ENCODE measurements at regions not wholly inside any gene's neighbourhood (a gene's known extent, or its start where the extent isn't known, plus 50 kb on each side); places are given as distances from the start of the nearest gene placed in this dataset.

DNA sequence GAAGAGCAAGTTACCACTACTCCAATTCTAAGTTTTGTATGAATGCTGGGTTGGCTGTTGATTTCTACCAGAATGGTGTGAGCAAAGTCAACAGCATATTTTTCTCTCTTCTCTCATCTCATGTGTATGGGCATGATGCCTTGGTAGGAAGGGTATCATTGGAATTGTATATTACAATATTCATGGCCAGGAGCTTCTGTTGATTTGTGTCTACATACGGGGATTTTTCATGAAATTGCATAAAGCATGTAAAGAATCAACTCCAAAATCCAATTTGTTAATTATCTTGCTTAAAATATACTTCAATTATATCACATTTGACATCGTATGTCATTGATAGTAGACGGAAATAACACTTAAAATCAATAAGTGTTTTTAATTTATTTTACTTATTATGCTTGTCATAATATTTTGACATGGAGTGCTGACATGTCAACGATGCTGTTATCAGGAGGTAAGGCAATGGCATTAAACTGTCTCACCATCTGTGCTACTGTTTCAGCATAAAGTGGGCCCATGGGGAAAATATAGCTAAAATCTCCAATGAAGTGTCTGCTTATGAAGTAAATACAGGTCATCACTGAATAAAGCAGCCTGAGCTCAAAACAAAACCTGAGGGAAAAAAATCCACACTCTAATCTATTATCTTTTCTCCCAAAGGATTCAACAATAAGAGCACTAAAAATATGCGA is 142.2 kb upstream of the NBPF11 start:
- POLR2A ChIA-PET, result no interaction called here
- 8% methylated on average over 5 of the region's 5 CpGs for WGBS (ENCODE audit: low lambda C conversion rate)
- H3K27me3 ChIP-seq (ENCODE audit: insufficient read depth), result peaks cover 9% of the 10 kb centered on the region; the same call in 1 of the 2 replicates
- no peaks in the 10 kb centered on the region for H4K20me1 ChIP-seq (ENCODE audit: insufficient read depth)
- H3K4me3 ChIP-seq (ENCODE audit: low read depth in 2 of 2, low read length in 1 of 2), result no peak overlapping the region
- H3K4me1 ChIP-seq (ENCODE audit: control insufficient read depth in 1 of 2, insufficient read depth in 2 of 2, low read depth in 1 of 2, low read length in 1 of 2), result no peaks in the 10 kb centered on the region
- no peak overlapping the region for H2AFZ ChIP-seq (ENCODE audit: low read depth)
- no peak for DNase-seq
- H3K4me2 ChIP-seq, result no peak overlapping the region
- H3F3A ChIP-seq (replicated peaks; ENCODE audit: insufficient read depth), result no peaks in the 10 kb centered on the region
- CTCF ChIA-PET, result no interaction called here
- no peak for TF ChIP-seq SMC3 (IDR thresholded peaks at IDR 0.05; ENCODE audit: low read depth, low read length)
- TF ChIP-seq, protein P1, sequence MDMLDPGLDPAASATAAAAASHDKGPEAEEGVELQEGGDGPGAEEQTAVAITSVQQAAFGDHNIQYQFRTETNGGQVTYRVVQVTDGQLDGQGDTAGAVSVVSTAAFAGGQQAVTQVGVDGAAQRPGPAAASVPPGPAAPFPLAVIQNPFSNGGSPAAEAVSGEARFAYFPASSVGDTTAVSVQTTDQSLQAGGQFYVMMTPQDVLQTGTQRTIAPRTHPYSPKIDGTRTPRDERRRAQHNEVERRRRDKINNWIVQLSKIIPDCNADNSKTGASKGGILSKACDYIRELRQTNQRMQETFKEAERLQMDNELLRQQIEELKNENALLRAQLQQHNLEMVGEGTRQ (IDR thresholded peaks at IDR 0.05; ENCODE audit: borderline replicate concordance, low read depth, low read length), result no peak
- TF ChIP-seq RCOR1 (IDR thresholded peaks at IDR 0.05; ENCODE audit: low read length), result no peak
- TF ChIP-seq MEF2A (IDR thresholded peaks at IDR 0.05; ENCODE audit: borderline replicate concordance, low read depth), result no peak
- TF ChIP-seq, protein P2, sequence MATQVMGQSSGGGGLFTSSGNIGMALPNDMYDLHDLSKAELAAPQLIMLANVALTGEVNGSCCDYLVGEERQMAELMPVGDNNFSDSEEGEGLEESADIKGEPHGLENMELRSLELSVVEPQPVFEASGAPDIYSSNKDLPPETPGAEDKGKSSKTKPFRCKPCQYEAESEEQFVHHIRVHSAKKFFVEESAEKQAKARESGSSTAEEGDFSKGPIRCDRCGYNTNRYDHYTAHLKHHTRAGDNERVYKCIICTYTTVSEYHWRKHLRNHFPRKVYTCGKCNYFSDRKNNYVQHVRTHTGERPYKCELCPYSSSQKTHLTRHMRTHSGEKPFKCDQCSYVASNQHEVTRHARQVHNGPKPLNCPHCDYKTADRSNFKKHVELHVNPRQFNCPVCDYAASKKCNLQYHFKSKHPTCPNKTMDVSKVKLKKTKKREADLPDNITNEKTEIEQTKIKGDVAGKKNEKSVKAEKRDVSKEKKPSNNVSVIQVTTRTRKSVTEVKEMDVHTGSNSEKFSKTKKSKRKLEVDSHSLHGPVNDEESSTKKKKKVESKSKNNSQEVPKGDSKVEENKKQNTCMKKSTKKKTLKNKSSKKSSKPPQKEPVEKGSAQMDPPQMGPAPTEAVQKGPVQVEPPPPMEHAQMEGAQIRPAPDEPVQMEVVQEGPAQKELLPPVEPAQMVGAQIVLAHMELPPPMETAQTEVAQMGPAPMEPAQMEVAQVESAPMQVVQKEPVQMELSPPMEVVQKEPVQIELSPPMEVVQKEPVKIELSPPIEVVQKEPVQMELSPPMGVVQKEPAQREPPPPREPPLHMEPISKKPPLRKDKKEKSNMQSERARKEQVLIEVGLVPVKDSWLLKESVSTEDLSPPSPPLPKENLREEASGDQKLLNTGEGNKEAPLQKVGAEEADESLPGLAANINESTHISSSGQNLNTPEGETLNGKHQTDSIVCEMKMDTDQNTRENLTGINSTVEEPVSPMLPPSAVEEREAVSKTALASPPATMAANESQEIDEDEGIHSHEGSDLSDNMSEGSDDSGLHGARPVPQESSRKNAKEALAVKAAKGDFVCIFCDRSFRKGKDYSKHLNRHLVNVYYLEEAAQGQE (IDR thresholded peaks at IDR 0.05; ENCODE audit: low read depth, low read length), result no peak
- no peak for TF ChIP-seq RXRA (IDR thresholded peaks at IDR 0.05; ENCODE audit: borderline replicate concordance, low read depth)
- no peak for TF ChIP-seq FOXJ3 (CRISPR knock-in tag; IDR thresholded peaks at IDR 0.05)
- TF ChIP-seq GABPA (IDR thresholded peaks at IDR 0.05; ENCODE audit: low read depth), result no peak
- TF ChIP-seq TCF12 (IDR thresholded peaks at IDR 0.05), result no peak
- TF ChIP-seq, protein P3, sequence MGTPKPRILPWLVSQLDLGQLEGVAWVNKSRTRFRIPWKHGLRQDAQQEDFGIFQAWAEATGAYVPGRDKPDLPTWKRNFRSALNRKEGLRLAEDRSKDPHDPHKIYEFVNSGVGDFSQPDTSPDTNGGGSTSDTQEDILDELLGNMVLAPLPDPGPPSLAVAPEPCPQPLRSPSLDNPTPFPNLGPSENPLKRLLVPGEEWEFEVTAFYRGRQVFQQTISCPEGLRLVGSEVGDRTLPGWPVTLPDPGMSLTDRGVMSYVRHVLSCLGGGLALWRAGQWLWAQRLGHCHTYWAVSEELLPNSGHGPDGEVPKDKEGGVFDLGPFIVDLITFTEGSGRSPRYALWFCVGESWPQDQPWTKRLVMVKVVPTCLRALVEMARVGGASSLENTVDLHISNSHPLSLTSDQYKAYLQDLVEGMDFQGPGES (IDR thresholded peaks at IDR 0.05; ENCODE audit: low read depth, low read length), result no peak
- no peak for TF ChIP-seq GATA2 (CRISPR knock-in tag; IDR thresholded peaks at IDR 0.05)
- TF ChIP-seq, protein P4, sequence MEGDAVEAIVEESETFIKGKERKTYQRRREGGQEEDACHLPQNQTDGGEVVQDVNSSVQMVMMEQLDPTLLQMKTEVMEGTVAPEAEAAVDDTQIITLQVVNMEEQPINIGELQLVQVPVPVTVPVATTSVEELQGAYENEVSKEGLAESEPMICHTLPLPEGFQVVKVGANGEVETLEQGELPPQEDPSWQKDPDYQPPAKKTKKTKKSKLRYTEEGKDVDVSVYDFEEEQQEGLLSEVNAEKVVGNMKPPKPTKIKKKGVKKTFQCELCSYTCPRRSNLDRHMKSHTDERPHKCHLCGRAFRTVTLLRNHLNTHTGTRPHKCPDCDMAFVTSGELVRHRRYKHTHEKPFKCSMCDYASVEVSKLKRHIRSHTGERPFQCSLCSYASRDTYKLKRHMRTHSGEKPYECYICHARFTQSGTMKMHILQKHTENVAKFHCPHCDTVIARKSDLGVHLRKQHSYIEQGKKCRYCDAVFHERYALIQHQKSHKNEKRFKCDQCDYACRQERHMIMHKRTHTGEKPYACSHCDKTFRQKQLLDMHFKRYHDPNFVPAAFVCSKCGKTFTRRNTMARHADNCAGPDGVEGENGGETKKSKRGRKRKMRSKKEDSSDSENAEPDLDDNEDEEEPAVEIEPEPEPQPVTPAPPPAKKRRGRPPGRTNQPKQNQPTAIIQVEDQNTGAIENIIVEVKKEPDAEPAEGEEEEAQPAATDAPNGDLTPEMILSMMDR (IDR thresholded peaks at IDR 0.05), result no peak
- no peak for TF ChIP-seq YY1 (IDR thresholded peaks at IDR 0.05; ENCODE audit: low read depth)
- TF ChIP-seq NFIC (IDR thresholded peaks at IDR 0.05; ENCODE audit: borderline replicate concordance), result no peak
- no peak for TF ChIP-seq EP300 (IDR thresholded peaks at IDR 0.05; ENCODE audit: borderline replicate concordance in 1 of 2, low read depth in 1 of 2, low read length in 1 of 2)
- no peak for TF ChIP-seq EZH2phosphoT487 (IDR thresholded peaks at IDR 0.05; ENCODE audit: borderline replicate concordance, low read depth)
- TF ChIP-seq, protein P5, sequence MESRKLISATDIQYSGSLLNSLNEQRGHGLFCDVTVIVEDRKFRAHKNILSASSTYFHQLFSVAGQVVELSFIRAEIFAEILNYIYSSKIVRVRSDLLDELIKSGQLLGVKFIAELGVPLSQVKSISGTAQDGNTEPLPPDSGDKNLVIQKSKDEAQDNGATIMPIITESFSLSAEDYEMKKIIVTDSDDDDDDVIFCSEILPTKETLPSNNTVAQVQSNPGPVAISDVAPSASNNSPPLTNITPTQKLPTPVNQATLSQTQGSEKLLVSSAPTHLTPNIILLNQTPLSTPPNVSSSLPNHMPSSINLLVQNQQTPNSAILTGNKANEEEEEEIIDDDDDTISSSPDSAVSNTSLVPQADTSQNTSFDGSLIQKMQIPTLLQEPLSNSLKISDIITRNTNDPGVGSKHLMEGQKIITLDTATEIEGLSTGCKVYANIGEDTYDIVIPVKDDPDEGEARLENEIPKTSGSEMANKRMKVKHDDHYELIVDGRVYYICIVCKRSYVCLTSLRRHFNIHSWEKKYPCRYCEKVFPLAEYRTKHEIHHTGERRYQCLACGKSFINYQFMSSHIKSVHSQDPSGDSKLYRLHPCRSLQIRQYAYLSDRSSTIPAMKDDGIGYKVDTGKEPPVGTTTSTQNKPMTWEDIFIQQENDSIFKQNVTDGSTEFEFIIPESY (IDR thresholded peaks at IDR 0.05; ENCODE audit: borderline replicate concordance, low read depth), result no peak
- no peak for TF ChIP-seq RFX5 (IDR thresholded peaks at IDR 0.05; ENCODE audit: low read length)
- no peak for TF ChIP-seq CHD2 (IDR thresholded peaks at IDR 0.05; ENCODE audit: low read length, partially characterized antibody)
- no peak overlapping the region for H3K27ac ChIP-seq (ENCODE audit: low read depth in 2 of 2, low read length in 1 of 2)
- H3K9me3 ChIP-seq, result no peaks in the 10 kb centered on the region
- H3K9me2 ChIP-seq, result no peaks in the 10 kb centered on the region
- H3K79me2 ChIP-seq (ENCODE audit: insufficient read depth), result no peaks in the 10 kb centered on the region
- no peaks in the 10 kb centered on the region for H3K36me3 ChIP-seq (replicated peaks in 1 of 2; ENCODE audit: control insufficient read depth in 1 of 2, insufficient read depth in 2 of 2, low read length in 1 of 2)
- H3K9ac ChIP-seq, result no peak overlapping the region

Data from SK-N-SH (cell line).